GM18508 (cell line): ENCODE measurements at regions not wholly inside any gene's neighbourhood (a gene's known extent, or its start where the extent isn't known, plus 50 kb on each side); places are given as distances from the start of the nearest gene placed in this dataset.

Experiments used
- ATAC-seq: cut with Tn5 transposase; IDR thresholded peaks from one replicate; pipeline ENCODE4 v1.9.1; 2021; ENCODE audit warnings: moderate number of reproducible peaks; ENCODE audit not compliant: insufficient read depth, unreplicated experiment

GRCh38 chr3:159792070-159792469 is 196.6 kb upstream of the IL12A start:
- no peak for ATAC-seq

DNA sequence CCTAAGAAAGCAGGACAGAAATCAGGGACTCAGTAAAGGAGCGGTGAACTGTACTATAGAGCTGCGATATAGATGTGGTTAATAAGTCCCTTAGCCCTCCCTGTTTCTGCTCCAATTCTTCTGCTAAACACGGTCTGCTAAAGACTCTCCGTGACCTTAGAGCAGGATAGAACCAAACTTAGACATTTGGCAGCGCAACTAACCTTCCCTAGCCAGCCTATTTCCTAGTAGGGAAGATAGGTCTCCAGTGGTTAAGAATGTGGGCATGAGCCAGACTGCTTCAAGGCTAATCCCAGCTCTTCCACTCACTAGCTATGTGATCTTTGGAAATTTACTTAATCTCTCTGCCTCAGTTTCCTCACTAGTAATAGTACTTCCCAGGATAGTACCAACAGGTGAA is 193.6 kb upstream of the IL12A start:
- ATAC-seq, result no peak

DNA sequence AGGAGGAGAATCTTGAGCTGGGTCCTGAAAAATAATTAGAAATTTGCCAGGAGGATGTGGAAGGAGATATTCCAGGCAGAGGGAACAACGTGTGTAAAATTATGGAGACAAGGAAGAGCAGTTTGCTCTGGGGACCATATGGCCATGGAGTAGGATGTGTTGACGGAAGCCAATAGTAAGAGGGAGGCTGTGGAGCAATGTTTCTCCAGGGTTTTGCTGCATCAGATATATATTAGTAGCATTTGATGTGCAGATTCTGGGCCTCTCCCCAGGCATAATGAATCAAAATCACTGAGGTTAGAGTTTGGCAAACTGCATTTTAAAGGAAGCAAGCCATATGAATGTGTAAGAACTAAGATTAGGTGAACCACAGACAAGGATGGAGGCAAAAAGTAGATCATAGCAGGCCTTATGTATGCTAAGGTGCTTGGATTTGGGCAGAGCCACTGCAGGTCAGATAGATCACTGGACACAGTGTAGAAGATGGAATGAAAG is 192.9 kb upstream of the IL12A start:
- no peak for ATAC-seq

DNA sequence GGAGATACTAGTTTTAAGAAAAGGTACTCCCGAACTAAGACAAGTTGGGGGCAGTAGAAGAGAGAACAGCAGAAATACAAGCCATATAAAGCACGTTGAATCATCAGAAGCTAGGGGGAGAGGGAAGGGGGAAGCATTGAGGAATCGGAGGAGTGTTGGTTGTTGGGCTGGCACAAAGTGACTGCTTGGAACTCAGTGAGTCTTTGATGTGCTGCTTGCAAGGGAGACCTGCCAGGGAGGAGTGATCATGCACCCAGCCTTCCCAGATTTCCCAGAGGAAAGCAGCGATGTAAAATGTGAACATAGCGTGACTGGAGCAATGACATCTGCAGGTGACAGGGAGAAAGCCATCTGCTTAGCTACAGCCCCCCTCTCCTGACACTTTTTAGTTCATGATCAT is 192.4 kb upstream of the IL12A start:
- ATAC-seq, result no peak

DNA sequence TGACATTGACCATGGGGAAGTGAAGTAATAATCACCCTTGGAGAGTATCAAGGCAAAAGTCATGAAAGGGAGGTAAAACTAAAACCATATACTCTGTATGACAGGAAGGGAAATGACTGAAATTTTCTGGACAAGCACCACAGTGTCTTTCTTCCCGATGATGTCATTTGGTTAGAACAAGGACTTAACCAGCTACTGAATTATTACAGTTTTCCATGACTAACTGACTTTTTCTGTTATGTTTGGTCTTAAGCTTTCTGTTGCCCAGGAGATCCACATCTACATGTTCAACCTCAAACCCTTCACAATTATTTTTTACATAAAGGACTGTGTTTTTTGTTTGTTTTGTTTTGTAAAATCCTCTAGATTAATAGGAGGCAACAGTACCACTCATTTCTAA is 191.9 kb upstream of the IL12A start:
- ATAC-seq, result no peak

DNA sequence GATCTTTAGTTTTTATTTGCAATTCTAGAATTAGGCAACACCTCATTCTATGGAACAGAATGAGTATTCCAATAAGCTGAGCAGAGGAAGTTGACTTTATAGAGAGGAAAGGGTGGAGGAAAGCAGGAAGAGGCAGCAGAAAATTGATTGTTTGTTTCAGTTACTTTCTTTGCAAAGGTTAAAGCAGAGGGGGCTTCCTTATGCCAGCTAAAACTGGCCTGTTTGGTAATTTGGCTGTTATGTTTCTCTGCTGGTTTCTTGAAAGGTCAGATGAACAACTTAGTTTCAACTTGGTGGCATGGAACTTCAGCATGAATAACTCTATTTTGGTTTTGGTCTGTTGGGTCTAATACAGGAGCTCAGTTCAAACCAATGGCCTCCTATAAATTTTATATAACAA is 190.9 kb upstream of the IL12A start:
- no peak for ATAC-seq

- ATAC-seq, result no peak
These were observed 189.7 kb upstream of the IL12A start for GRCh38 chr3:159798951-159799350.

DNA sequence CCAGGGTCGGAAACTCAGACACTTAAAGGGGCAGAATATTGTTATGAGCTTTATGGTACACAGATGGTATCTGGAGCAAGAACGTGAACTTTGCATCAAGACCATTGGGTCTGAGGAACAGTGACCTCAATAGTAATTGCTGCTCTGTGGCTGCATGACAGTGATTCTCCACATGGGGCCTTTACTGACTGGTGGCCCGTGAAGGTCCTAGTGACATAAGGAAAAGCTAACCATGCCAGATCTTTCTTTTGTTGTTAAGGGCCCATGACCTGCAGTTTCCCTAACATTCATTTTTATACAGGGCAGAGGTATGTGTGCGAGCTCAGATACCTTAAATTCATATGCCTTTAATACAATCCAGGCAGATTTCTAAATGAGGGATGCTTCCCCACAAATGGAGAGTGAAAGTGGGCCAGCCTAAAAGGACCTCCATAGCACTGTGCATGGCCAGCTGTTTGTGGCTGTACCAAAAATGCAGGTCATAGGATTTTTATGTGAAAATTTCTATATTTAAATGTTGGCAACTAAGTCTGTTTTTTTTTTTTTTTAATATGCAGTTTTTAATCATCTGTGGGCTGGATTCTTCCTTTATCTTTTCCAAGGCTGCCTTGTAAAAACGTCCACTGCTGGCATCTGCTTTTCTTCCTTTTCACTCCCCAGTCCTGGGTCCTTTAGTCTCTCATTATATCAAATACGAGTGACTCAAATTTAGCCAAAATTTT is 188.0 kb upstream of the IL12A start:
- no peak for ATAC-seq

- ATAC-seq, result no peak
These were observed 185.8 kb upstream of the IL12A start for GRCh38 chr3:159802864-159803263.

GRCh38 chr3:159803459-159803858 is 185.2 kb upstream of the IL12A start:
- no peak for ATAC-seq

- ATAC-seq, result peak; percentile 96
These were observed 183.8 kb upstream of the IL12A start for GRCh38 chr3:159804726-159805410.

GRCh38 chr3:159805411-159805772 is 183.2 kb upstream of the IL12A start:
- no peak for ATAC-seq

GRCh38 chr3:159806412-159806811 is 182.2 kb upstream of the IL12A start:
- ATAC-seq, result no peak

DNA sequence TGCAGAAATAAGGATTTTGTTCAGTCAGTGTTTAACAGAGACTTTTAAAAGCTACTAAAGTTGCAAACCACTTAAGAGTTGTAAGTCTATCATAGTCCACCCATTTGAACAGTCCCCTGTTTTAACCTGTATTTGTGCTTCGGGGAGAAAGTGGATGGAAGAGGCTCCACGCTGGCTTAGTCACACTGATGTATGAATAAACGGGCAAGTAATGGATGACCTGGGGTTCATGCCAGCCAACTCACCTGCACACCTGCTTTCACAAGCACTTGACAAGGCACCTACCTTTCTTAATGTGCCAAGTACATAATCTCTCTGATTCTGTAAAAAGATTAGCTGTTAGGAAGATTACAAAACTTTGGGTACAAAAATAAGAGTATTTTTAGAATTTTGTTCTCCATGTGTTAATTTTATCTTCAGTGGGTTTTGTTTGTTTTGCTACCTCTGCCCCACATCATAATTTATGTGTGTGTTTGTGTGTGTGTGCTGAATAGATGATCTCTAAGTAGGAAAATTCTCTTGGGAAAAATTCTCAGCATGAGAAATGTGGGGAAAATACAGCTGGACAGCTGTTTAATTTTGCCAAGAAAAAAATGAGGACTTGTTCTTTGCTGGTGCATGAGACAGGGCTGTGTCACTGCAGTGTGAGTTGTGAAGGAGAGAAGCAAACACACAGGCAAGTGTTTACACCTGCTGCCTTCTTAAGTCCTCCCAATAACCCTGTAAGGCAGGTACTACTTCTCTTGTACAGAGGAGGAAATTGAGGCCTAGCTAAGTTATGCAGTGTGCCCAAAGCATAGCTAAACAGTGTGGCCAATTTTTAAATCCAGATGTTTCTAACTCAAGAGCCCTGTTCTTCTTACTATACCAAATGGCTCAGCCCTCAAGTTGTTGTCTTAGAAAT is 181.2 kb upstream of the IL12A start:
- no peak for ATAC-seq

GRCh38 chr3:159813822-159814531 is 174.7 kb upstream of the IL12A start:
- no peak for ATAC-seq

DNA sequence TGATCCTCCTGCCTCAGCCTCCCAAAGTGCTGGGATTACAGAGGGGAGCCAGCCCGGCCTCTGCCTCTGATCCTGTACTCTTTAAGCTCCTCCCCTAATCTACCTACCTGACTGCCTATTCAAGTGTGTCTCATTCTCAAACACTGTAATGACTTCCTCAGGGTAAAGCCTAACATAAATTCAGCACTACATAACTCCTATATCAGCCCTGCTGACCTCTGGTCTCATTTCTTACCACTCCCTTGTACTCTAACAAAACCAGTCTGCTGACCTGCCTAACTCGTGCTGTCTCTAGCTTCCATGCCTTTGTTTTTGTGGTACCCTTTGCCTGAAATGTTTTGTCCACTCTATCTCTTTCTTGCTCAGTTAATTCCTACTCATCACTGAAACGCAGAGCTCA is 172.1 kb upstream of the IL12A start:
- ATAC-seq, result no peak

GRCh38 chr3:159817126-159817525 is 171.5 kb upstream of the IL12A start:
- no peak for ATAC-seq

GRCh38 chr3:159817571-159817970 is 171.1 kb upstream of the IL12A start:
- ATAC-seq, result no peak

GRCh38 chr3:159818399-159818798 is 170.2 kb upstream of the IL12A start:
- no peak for ATAC-seq

DNA sequence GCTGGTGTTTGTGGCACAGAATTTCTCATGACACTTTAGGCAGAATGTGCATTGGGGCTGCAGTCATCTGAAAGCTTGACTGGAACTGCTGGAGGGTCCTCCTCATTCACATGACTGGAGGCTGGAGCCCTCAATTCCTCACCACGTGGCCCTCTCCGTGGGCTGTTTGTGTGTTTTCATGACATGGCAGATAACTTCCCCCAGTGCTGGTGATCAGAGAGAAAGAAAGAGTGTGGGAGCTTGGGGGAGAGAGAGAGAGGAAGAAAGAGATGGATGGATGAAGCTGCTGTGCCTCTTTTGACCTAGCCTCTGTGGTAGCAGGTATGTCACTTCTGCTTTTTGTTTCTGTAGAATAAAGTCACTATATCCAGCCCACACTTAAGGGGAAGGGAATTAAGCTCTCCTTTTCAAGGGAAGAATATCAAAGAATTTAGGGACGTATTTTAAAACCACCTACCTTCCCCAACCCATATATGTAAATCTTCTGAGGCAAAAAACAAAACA is 169.6 kb upstream of the IL12A start:
- ATAC-seq, result no peak
